HepG2 (cell line): ENCODE measurements at regions not wholly inside any gene's neighbourhood (a gene's known extent, or its start where the extent isn't known, plus 50 kb on each side); places are given as distances from the start of the nearest gene placed in this dataset.

Experiments used
- ATAC-seq: fragments of 200-7000 bp; cut with Tn5 transposase; 3 replicates; pipeline ENCODE4 v1.9.1; 2020; ENCODE audit warnings: mild to moderate bottlenecking, moderate library complexity
- BruUV-seq: library from RNA; stranded (reverse); fragments of 400-500 nt; replicated peaks from 2 replicates; lab custom pipeline; 2021; lab: Mats Ljungman, UMichigan
- CTCF ChIA-PET: fragments of 300-600 bp; formaldehyde crosslinking; extraction: SDS; loops from one replicate; lab custom pipeline; 2021; ENCODE audit warnings: low total read pairs, inconsistent platforms, low intra/inter-chr PET ratio; lab: Yijun Ruan, JAX
- POLR2A ChIA-PET: fragments of 350-600 bp; sonication (Branson Sonifier 250); formaldehyde crosslinking; loops from one replicate; lab custom pipeline; 2020; ENCODE audit warnings: antibody characterized with exemption, inconsistent platforms; lab: Yijun Ruan, JAX
- DNase-seq: peaks from one replicate; pipeline ENCODE4 v3.0.0-alpha.2; 2015; ENCODE audit warnings: low spot score
- FAIRE-seq: peaks from 3 replicates; lab custom pipeline; 2011; peaks lifted over from hg19 to GRCh38; lab: Jason Lieb, UNC
- H2AFZ ChIP-seq: one replicate; pipeline ENCODE4 v1.6.1; 2011; ENCODE audit warnings: low read length, inconsistent platforms
- H3K27ac ChIP-seq: fragments of 300-600 bp; 3 replicates; pipeline ENCODE4 v1.8.0; 2011; ENCODE audit warnings: mixed run types, mild to moderate bottlenecking, mixed read lengths, low read length, inconsistent platforms; ENCODE audit not compliant: insufficient read depth; ENCODE audit errors: extremely low read length
- H3K27me3 ChIP-seq, 2 experiments: fragments of 200-600 bp in 1 of 2; 2 replicates in 1 of 2; 3 replicates in 1 of 2; pipeline versions ENCODE4 v1.6.0 to v1.8.0; 2011; ENCODE audit warnings: low read length in 2 of 2, mild to moderate bottlenecking in 2 of 2, moderate library complexity in 2 of 2, inconsistent platforms in 1 of 2; ENCODE audit not compliant: insufficient read depth in 2 of 2, control insufficient read depth in 1 of 2
- H3K36me3 ChIP-seq, 2 experiments: fragments of 200-600 bp in 1 of 2; replicated peaks in 1 of 2; 2 replicates in 1 of 2; 3 replicates in 1 of 2; pipeline versions ENCODE4 v1.5.1 to v1.8.0; 2011; ENCODE audit warnings: low read length in 2 of 2, inconsistent platforms in 1 of 2; ENCODE audit not compliant: insufficient read depth in 2 of 2, control insufficient read depth in 1 of 2
- H3K4me1 ChIP-seq: 2 replicates; pipeline ENCODE4 v1.5.1; 2012; ENCODE audit warnings: low read length, inconsistent platforms; ENCODE audit not compliant: insufficient read depth
- H3K4me2 ChIP-seq: 2 replicates; pipeline ENCODE4 v1.6.0; 2011; ENCODE audit warnings: low read depth, low read length, inconsistent platforms
- H3K4me3 ChIP-seq, 3 experiments: fragments of 200-600 bp in 1 of 3; sonication (generic), shearing (Covaris generic) in 1 of 3; replicated peaks in 1 of 3; 2 replicates each; pipeline ENCODE4 v1.5.1; 2011 to 2016; ENCODE audit warnings: low read length in 3 of 3, inconsistent platforms in 2 of 3, low read depth in 2 of 3, mild to moderate bottlenecking in 2 of 3, control low read depth in 1 of 3, mixed read lengths in 1 of 3; ENCODE audit not compliant: insufficient read depth in 1 of 3
- H3K79me2 ChIP-seq: one replicate; pipeline ENCODE4 v1.6.1; 2011; ENCODE audit warnings: low read length, inconsistent platforms; ENCODE audit not compliant: insufficient read depth
- H3K9ac ChIP-seq: 2 replicates; pipeline ENCODE4 v1.6.0; 2011; ENCODE audit warnings: mild to moderate bottlenecking, low read depth, low read length, inconsistent platforms; ENCODE audit not compliant: insufficient read depth
- H3K9me3 ChIP-seq: 2 replicates; pipeline ENCODE4 v1.5.1; 2012; ENCODE audit warnings: mild to moderate bottlenecking, low read length
- H4K20me1 ChIP-seq: 2 replicates; pipeline ENCODE4 v1.6.0; 2011; ENCODE audit warnings: inconsistent platforms, mild to moderate bottlenecking, low read length, moderate library complexity; ENCODE audit not compliant: insufficient read depth
- FLYWCH1 ChIP-seq: sonication (generic); formaldehyde crosslinking; IDR thresholded peaks from 2 replicates; pipeline ENCODE4 v1.8.1; 2023; ENCODE audit warnings: mild to moderate bottlenecking, missing genetic modification reagents
- GABPA ChIP-seq, 2 experiments: IDR thresholded peaks; 2 replicates each; pipeline ENCODE4 v1.6.1; 2011 to 2016; ENCODE audit warnings: low read depth in 2 of 2, low read length in 1 of 2, missing biosample characterization in 1 of 2, missing genetic modification characterization in 1 of 2
- HOXA3 ChIP-seq: sonication (generic); formaldehyde crosslinking; IDR thresholded peaks from 2 replicates; pipeline ENCODE4 v1.5.0; 2020; ENCODE audit warnings: missing genetic modification reagents
- MEIS1 ChIP-seq: sonication (generic); formaldehyde crosslinking; IDR thresholded peaks from 2 replicates; pipeline ENCODE4 v1.9.0; 2021; ENCODE audit warnings: mild to moderate bottlenecking, missing genetic modification reagents, moderate library complexity, borderline replicate concordance
- NAIF1 ChIP-seq: sonication (generic); formaldehyde crosslinking; IDR thresholded peaks from 2 replicates; pipeline ENCODE4 v1.5.0; 2020; ENCODE audit warnings: mild to moderate bottlenecking, missing genetic modification reagents, borderline replicate concordance
- POLR2A ChIP-seq, 2 experiments: IDR thresholded peaks; 2 replicates each; pipeline ENCODE4 v1.6.1; 2011; ENCODE audit warnings: low read depth in 2 of 2, low read length in 2 of 2, mild to moderate bottlenecking in 1 of 2, moderate library complexity in 1 of 2; ENCODE audit not compliant: insufficient read depth in 1 of 2
- TP53 ChIP-seq: sonication (generic); formaldehyde crosslinking; conservative IDR thresholded peaks from 2 replicates; pipeline ENCODE4 v1.4.0; 2020; ENCODE audit warnings: missing genetic modification reagents
- ZNF512B ChIP-seq: sonication (generic); formaldehyde crosslinking; IDR thresholded peaks from 2 replicates; pipeline ENCODE4 v1.5.1; 2020; ENCODE audit warnings: missing genetic modification reagents, mild to moderate bottlenecking, borderline replicate concordance
- ZNF710 ChIP-seq: sonication (generic); formaldehyde crosslinking; IDR thresholded peaks from 2 replicates; pipeline ENCODE4 v1.5.0; 2020; ENCODE audit warnings: mild to moderate bottlenecking, missing genetic modification reagents, borderline replicate concordance
- ZZZ3 ChIP-seq: sonication (generic); formaldehyde crosslinking; IDR thresholded peaks from 2 replicates; pipeline ENCODE4 v1.4.0; 2020; ENCODE audit warnings: missing genetic modification reagents, mild to moderate bottlenecking, borderline replicate concordance
- WGBS: methylation state at CpG from one replicate; pipeline ENCODE4 v1.1.6; 2017; ENCODE audit warnings: low lambda C conversion rate; 5-methylcytosine and 5-hydroxymethylcytosine counted together
- in situ Hi-C: cut with HindIII; loops from 2 replicates; pipeline ENCODE4 v1.10.0; 2017; ENCODE audit warnings: low pct_unique_long_range_greater_than_20kb; ENCODE audit not compliant: extremely low pct_ligation_motif_present
- intact Hi-C: fragments of 100-400 bp; cut with micrococcal nuclease; formaldehyde crosslinking; loops from one replicate; pipeline ENCODE4 v1.10.0; 2022; ENCODE audit not compliant: unreplicated experiment

- Histone ChIP-seq H3K4me1 (no peaks in the 10 kb centered on the region), H3K27ac (no peak overlapping the region)
- FAIRE-seq (no peak), DNase-seq (no peak)
- intact Hi-C loops = loop anchor here (10.0 kb wide), 1 partner anchor 452 kb away; no protein-coding TSS in a partner anchor
- BruUV-seq = no TSS peak
- TF ChIP-seq FLYWCH1 = no peak
- TF ChIP-seq MEIS1 (CRISPR knock-in tag) = no peak
- no peak for TF ChIP-seq HOXA3 (CRISPR knock-in tag)
- TF ChIP-seq POLR2A (IDR thresholded peaks at IDR 0.05; ENCODE audit: insufficient read depth in 1 of 2, low read depth in 2 of 2, low read length in 2 of 2) = no peak
- TF ChIP-seq ZNF710 (CRISPR knock-in tag) = no peak
- TF ChIP-seq ZZZ3 = no peak
- TF ChIP-seq GABPA (IDR thresholded peaks at IDR 0.05; ENCODE audit: low read depth, low read length) = no peak
- no peak for TF ChIP-seq GABPA (CRISPR knock-in tag; IDR thresholded peaks at IDR 0.05; ENCODE audit: low read depth)
- no peak for TF ChIP-seq NAIF1 (CRISPR knock-in tag)
- no peak for TF ChIP-seq ZNF512B (CRISPR knock-in tag)
- no peak for TF ChIP-seq TP53
- TF ChIP-seq, all 625 proteins: peak for 0
- H3K4me2 ChIP-seq = no peak overlapping the region
- no peak overlapping the region for H2AFZ ChIP-seq
- no peaks in the 10 kb centered on the region for H3K36me3 ChIP-seq
- ChIA-PET CTCF (no interaction called here), POLR2A (no interaction called here)
- 11% methylated on average over 3 of the region's 3 CpGs for WGBS
- in situ Hi-C loops = loop anchor here (25.0 kb wide), 1 partner anchor 450 kb away; no protein-coding TSS in a partner anchor
- H3K9ac ChIP-seq = no peak overlapping the region
- no peak overlapping the region for H3K4me3 ChIP-seq
- H3K9me3 ChIP-seq = no peaks in the 10 kb centered on the region
- ATAC-seq = no peak
- peaks cover 0 to 8% of the 10 kb centered on the region in 2 experiments; a peak in 1 of 5 replicates for H3K27me3 ChIP-seq
- H4K20me1 ChIP-seq = no peaks in the 10 kb centered on the region
- H3K79me2 ChIP-seq = no peaks in the 10 kb centered on the region
Observed at GRCh38 chr1:114286960-114287359, 133.3 kb upstream of the SYT6 start.
